Endothelial cell of umbilical vein (primary cell): ENCODE measurements at regions not wholly inside any gene's neighbourhood (a gene's known extent, or its start where the extent isn't known, plus 50 kb on each side); places are given as distances from the start of the nearest gene placed in this dataset.

Source experiments
- BruUV-seq: library from RNA; stranded (reverse); fragments of 400-500 nt; replicated peaks from 2 replicates; lab custom pipeline; 2021; lab: Mats Ljungman, UMichigan
- CTCF ChIA-PET: fragments of 300-600, 350-600 bp; sonication (Branson Sonifier 250); formaldehyde crosslinking; loops from one replicate; lab custom pipeline; 2021; ENCODE audit warnings: antibody characterized with exemption, inconsistent platforms; lab: Charles Lee
- POLR2A ChIA-PET: fragments of 300-600, 350-600 bp; sonication (Branson Sonifier 250); formaldehyde crosslinking; loops from one replicate; lab custom pipeline; 2021; ENCODE audit warnings: antibody characterized with exemption, inconsistent platforms; lab: Charles Lee
- DNase-seq: peaks from one replicate; pipeline ENCODE4 v3.0.0-alpha.2; 2011; ENCODE audit warnings: low read depth, low spot score
- FAIRE-seq: peaks from 2 replicates; lab custom pipeline; 2011; peaks lifted over from hg19 to GRCh38; lab: Jason Lieb, UNC
- H2AFZ ChIP-seq: 2 replicates; pipeline ENCODE4 v1.6.0; 2012; ENCODE audit warnings: low read depth, low read length, control low read depth, inconsistent platforms
- H3K27ac ChIP-seq: 2 replicates; pipeline ENCODE4 v1.5.1; 2011; ENCODE audit warnings: low read depth, mild to moderate bottlenecking, control low read depth, low read length, moderate library complexity; ENCODE audit not compliant: insufficient read depth
- H3K27me3 ChIP-seq, 2 experiments: 2 replicates each; pipeline versions ENCODE4 v1.6.0 to v1.6.1; 2011; ENCODE audit warnings: low read length in 2 of 2, mixed read lengths in 1 of 2; ENCODE audit not compliant: control insufficient read depth in 2 of 2, insufficient read depth in 2 of 2
- H3K36me3 ChIP-seq, 2 experiments: 2 replicates in 1 of 2; 3 replicates in 1 of 2; pipeline ENCODE4 v1.5.1; 2011; ENCODE audit warnings: low read length in 2 of 2, mild to moderate bottlenecking in 1 of 2, moderate library complexity in 1 of 2; ENCODE audit not compliant: control insufficient read depth in 2 of 2, insufficient read depth in 2 of 2; ENCODE audit errors: extremely low read depth in 1 of 2
- H3K4me1 ChIP-seq: 3 replicates; pipeline ENCODE4 v1.5.1; 2011; ENCODE audit warnings: mild to moderate bottlenecking, low read length; ENCODE audit not compliant: control insufficient read depth, insufficient read depth; ENCODE audit errors: extremely low read depth
- H3K4me2 ChIP-seq: 2 replicates; pipeline ENCODE4 v1.6.1; 2011; ENCODE audit warnings: low read length, control low read depth, mixed read lengths; ENCODE audit not compliant: insufficient read depth
- H3K4me3 ChIP-seq, 3 experiments: fragments of 200-600 bp in 1 of 3; sonication (generic), shearing (Covaris generic) in 1 of 3; replicated peaks in 1 of 3; 2 replicates each; pipeline ENCODE4 v1.5.1; 2011 to 2016; ENCODE audit warnings: control low read depth in 3 of 3, low read length in 3 of 3, mild to moderate bottlenecking in 2 of 3, inconsistent platforms in 1 of 3, low read depth in 1 of 3, moderate library complexity in 1 of 3; ENCODE audit not compliant: insufficient read depth in 1 of 3
- H3K79me2 ChIP-seq: 2 replicates; pipeline ENCODE4 v1.6.0; 2012; ENCODE audit warnings: low read length, inconsistent platforms; ENCODE audit not compliant: control insufficient read depth, insufficient read depth
- H3K9ac ChIP-seq: replicated peaks from 2 replicates; pipeline ENCODE3; 2011; ENCODE audit warnings: low read length, control low read depth; ENCODE audit not compliant: insufficient read depth; ENCODE audit errors: extremely low read depth
- H3K9me1 ChIP-seq: replicated peaks from 3 replicates; pipeline ENCODE4 v1.6.0; 2011; ENCODE audit warnings: mild to moderate bottlenecking, low read length; ENCODE audit not compliant: control insufficient read depth, insufficient read depth; ENCODE audit errors: extremely low read depth
- H3K9me3 ChIP-seq: replicated peaks from 2 replicates; pipeline ENCODE4 v1.5.1; 2012; ENCODE audit warnings: low read length, inconsistent platforms; ENCODE audit not compliant: control insufficient read depth, insufficient read depth
- H4K20me1 ChIP-seq: replicated peaks from 2 replicates; pipeline ENCODE3; 2011; ENCODE audit warnings: mild to moderate bottlenecking, low read length; ENCODE audit not compliant: control insufficient read depth, insufficient read depth; ENCODE audit errors: extremely low read depth
- CTCF ChIP-seq, 2 donors: IDR thresholded peaks; 1 replicate in 1 of 2; 2 replicates in 1 of 2; pipeline ENCODE4 v1.5.1; 2011; ENCODE audit warnings: low read length in 2 of 2, mild to moderate bottlenecking in 2 of 2, moderate library complexity in 2 of 2, control low read depth in 1 of 2, inconsistent platforms in 1 of 2, low read depth in 1 of 2; ENCODE audit not compliant: insufficient read depth in 1 of 2; ENCODE audit errors: extremely low read depth in 1 of 2
- EZH2 ChIP-seq: IDR thresholded peaks from 2 replicates; pipeline ENCODE4 v1.6.1; 2012; ENCODE audit warnings: borderline replicate concordance, low read depth, mild to moderate bottlenecking, moderate library complexity, low read length, inconsistent platforms; ENCODE audit not compliant: severe bottlenecking
- FOS ChIP-seq: IDR thresholded peaks from 2 replicates; pipeline ENCODE4 v1.6.1; 2011; ENCODE audit warnings: mild to moderate bottlenecking, low read length, moderate library complexity, borderline replicate concordance; ENCODE audit not compliant: insufficient read depth
- GATA2 ChIP-seq: IDR thresholded peaks from 2 replicates; pipeline ENCODE4 v1.7.0; 2011; ENCODE audit warnings: low read depth, mild to moderate bottlenecking, moderate library complexity, mixed read lengths, low read length; ENCODE audit not compliant: insufficient read length, insufficient read depth
- JUN ChIP-seq: IDR thresholded peaks from 2 replicates; pipeline ENCODE4 v1.6.1; 2011; ENCODE audit warnings: borderline replicate concordance, low read depth; ENCODE audit not compliant: insufficient read length, insufficient read depth
- MAX ChIP-seq: IDR thresholded peaks from 2 replicates; pipeline ENCODE4 v1.6.1; 2011; ENCODE audit not compliant: insufficient read depth, insufficient read length
- MYC ChIP-seq: IDR thresholded peaks from one replicate; pipeline ENCODE4 v1.6.1; 2011; ENCODE audit warnings: mild to moderate bottlenecking, low read depth, low read length
- POLR2A ChIP-seq: IDR thresholded peaks from 2 replicates; pipeline ENCODE4 v1.6.1; 2012; ENCODE audit warnings: low read depth, mild to moderate bottlenecking, control low read depth, low read length
- POLR2AphosphoS5 ChIP-seq: IDR thresholded peaks from 2 replicates; pipeline ENCODE4 v1.6.1; 2012; ENCODE audit warnings: low read depth, mild to moderate bottlenecking, control low read depth, low read length, moderate library complexity; ENCODE audit not compliant: insufficient read depth
- dilution Hi-C: fragments of 300-500 bp; cut with MboI; formaldehyde crosslinking; loops from one replicate; pipeline ENCODE4 v1.15.0; 2019; ENCODE audit warnings: low sequenced_read_pairs; ENCODE audit not compliant: extremely low pct_ligation_motif_present
- intact Hi-C: fragments of 100-400 bp; cut with micrococcal nuclease; formaldehyde crosslinking; loops from one replicate; pipeline ENCODE4 v1.10.0; 2022

- Histone ChIP-seq H3K36me3 (no peaks in the 10 kb centered on the region), H2AFZ (no peak overlapping the region), H3K4me3 (no peak overlapping the region), H3K9me1 (no peaks in the 10 kb centered on the region), H3K9ac (no peak overlapping the region), H3K9me3 (peaks cover 2% of the 10 kb centered on the region), H3K4me1 (no peaks in the 10 kb centered on the region), H3K27ac (no peak overlapping the region), H3K27me3 (no peaks in the 10 kb centered on the region), H3K79me2 (no peaks in the 10 kb centered on the region), H4K20me1 (no peaks in the 10 kb centered on the region), H3K4me2 (no peak overlapping the region)
- FAIRE-seq, result no peak
- ChIA-PET CTCF (no interaction called here), POLR2A (no interaction called here)
- intact Hi-C loops, result no loop called here
- dilution Hi-C loops, result no loop called here
- TF ChIP-seq CTCF (IDR thresholded peaks at IDR 0.05; ENCODE audit: extremely low read depth in 1 of 2, insufficient read depth in 1 of 2, low read depth in 1 of 2, low read length in 2 of 2) (no peak), MAX (no peak), FOS (no peak), EZH2 (no peak), GATA2 (no peak), POLR2A (no peak), POLR2AphosphoS5 (no peak), JUN (no peak), MYC (no peak)
- no TSS peak for BruUV-seq
- DNase-seq, result no peak
These were observed 879.4 kb downstream of the BCL11A start for GRCh38 chr2:59674100-59674499.
